IPS-20b (cell line): ENCODE measurements at regions not wholly inside any gene's neighbourhood (a gene's known extent, or its start where the extent isn't known, plus 50 kb on each side); places are given as distances from the start of the nearest gene placed in this dataset.
"Not testable (repeated sequence)": the region's sequence is repeated elsewhere in the genome, so short reads cannot be mapped to it uniquely, and the experiment has no call there.

Experiments used
- H3K27ac ChIP-seq: one replicate; pipeline ENCODE4 v1.5.1; 2013; ENCODE audit warnings: low read length
- H3K27me3 ChIP-seq: 2 replicates; pipeline ENCODE4 v1.6.1; 2013; ENCODE audit warnings: mild to moderate bottlenecking, low read length, inconsistent platforms; ENCODE audit not compliant: insufficient read depth
- H3K36me3 ChIP-seq: 2 replicates; pipeline ENCODE4 v1.6.1; 2013; ENCODE audit warnings: low read depth, mild to moderate bottlenecking, inconsistent platforms, low read length, moderate library complexity; ENCODE audit not compliant: insufficient read depth
- H3K4me1 ChIP-seq: 2 replicates; pipeline ENCODE4 v1.6.1; 2013; ENCODE audit warnings: mild to moderate bottlenecking, control low read depth, inconsistent platforms, low read length, moderate library complexity; ENCODE audit not compliant: insufficient read depth
- H3K4me3 ChIP-seq: 2 replicates; pipeline ENCODE4 v1.5.1; 2013; ENCODE audit warnings: mild to moderate bottlenecking, low read length, inconsistent platforms
- H3K9ac ChIP-seq: 2 replicates; pipeline ENCODE4 v1.6.1; 2013; ENCODE audit warnings: low read depth, mild to moderate bottlenecking, inconsistent platforms, low read length, moderate library complexity
- H3K9me3 ChIP-seq: 2 replicates; pipeline ENCODE4 v1.6.1; 2013; ENCODE audit warnings: mild to moderate bottlenecking, low read depth, low read length, inconsistent platforms; ENCODE audit not compliant: insufficient read depth

DNA sequence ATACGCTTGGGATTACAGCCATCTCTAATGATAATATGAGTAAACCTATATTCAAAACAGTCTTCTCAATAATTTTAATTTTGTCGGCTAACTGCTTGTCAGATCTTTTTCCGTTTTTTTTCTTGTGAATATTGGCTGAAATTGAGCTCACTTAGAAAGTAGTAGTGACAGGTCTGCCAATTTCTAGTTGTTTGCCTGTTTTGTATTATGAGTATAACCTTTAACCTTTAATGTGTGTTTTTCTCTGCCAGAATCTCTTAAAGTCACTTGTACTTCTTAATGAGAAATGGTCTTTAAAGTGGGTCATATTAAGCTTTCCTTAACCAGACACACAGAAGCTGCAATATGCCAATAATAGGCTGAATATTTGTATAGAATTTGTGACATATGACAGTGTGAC is 511.0 kb downstream of the CSNK1G3 start:
- H3K9ac ChIP-seq, result no peak overlapping the region
- no peaks in the 10 kb centered on the region for H3K27me3 ChIP-seq
- H3K4me3 ChIP-seq, result no peak overlapping the region
- H3K9me3 ChIP-seq, result 0 out of 2 replicates have a peak, but pooled peaks cover 11% of the 10 kb centered on the region
- no peaks in the 10 kb centered on the region for H3K36me3 ChIP-seq
- peaks cover 12% of the 10 kb centered on the region; the same call in 1 of the 2 replicates for H3K4me1 ChIP-seq
- H3K27ac ChIP-seq, result no peak overlapping the region

DNA sequence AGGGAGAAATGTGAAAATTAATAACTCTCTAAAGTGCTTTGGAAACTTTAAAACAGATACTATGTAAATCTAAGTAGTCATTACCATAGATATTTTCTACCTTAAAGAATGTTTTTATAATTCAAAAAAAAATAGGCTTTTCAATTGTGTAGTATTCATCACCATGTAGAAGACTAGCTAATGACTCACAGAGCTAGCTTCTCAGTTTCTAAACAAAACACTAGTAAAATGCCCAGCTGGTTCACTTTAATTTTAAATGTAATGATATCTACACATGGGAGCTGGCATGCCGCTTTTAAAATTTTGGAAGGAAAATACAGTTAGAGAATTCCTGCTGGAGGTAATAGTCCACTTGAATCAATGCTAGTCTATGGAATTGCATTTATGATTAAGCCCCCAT is 509.8 kb downstream of the CSNK1G3 start:
- H3K9me3 ChIP-seq, result 0 out of 2 replicates have a peak, but pooled peaks cover 11% of the 10 kb centered on the region
- no peak overlapping the region for H3K9ac ChIP-seq
- no peaks in the 10 kb centered on the region for H3K36me3 ChIP-seq
- peaks cover 12% of the 10 kb centered on the region; the same call in 1 of the 2 replicates for H3K4me1 ChIP-seq
- H3K27me3 ChIP-seq, result no peaks in the 10 kb centered on the region
- no peak overlapping the region for H3K4me3 ChIP-seq
- no peak overlapping the region for H3K27ac ChIP-seq

DNA sequence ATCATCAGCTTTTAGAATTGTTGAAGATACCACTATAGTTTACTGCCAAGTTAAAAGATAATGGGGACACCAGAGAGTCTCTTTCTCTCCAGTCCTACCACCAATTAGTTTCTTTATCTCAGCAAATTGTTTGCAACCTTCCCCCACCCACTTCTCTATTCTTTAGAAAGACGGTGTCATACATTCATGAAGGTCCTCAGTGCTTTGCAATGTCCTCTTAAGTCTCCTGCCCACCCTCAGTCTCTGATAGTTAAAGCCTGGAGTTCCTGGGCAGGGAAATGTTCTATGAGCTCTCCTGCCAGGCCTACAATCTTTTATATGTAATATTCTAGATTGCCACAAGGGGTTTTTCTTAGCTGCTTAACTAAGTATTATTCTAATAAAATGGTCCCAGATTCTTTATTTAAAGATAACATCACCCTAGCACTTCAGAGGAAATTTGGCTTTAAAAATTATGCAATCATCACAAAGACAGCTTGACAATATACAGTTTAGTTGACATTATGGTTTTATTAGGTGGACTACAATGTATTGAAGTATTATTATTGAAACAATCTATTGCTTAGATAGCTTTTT is 509.2 kb downstream of the CSNK1G3 start:
- Histone ChIP-seq H3K9ac (no peak overlapping the region), H3K36me3 (no peaks in the 10 kb centered on the region), H3K27ac (no peak overlapping the region), H3K4me1 (peaks cover 12% of the 10 kb centered on the region; the same call in 1 of the 2 replicates), H3K4me3 (no peak overlapping the region), H3K9me3 (0 out of 2 replicates have a peak, but pooled peaks cover 11% of the 10 kb centered on the region), H3K27me3 (no peaks in the 10 kb centered on the region)

DNA sequence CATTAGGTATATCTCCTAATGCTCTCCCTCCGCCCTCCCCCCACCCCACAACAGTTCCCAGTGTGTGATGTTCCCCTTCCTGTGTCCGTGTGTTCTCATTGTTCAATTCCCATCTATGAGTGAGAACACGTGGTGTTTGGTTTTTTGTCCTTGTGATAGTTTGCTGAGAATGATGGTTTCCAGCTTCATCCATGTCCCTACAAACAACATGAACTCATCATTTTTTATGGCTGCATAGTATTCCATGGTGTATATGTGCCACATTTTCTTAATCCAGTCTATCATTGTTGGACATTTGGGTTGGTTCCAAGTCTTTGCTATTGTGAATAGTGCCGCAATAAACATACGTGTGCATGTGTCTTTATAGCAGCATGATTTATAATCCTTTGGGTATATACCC is 505.3 kb downstream of the CSNK1G3 start:
- not testable (repeated sequence) for H3K36me3 ChIP-seq, H3K4me1 ChIP-seq, H3K4me3 ChIP-seq, H3K27me3 ChIP-seq, H3K9ac ChIP-seq, H3K27ac ChIP-seq
- 0 out of 2 replicates have a peak, but pooled peaks cover 11% of the 10 kb centered on the region for H3K9me3 ChIP-seq

DNA sequence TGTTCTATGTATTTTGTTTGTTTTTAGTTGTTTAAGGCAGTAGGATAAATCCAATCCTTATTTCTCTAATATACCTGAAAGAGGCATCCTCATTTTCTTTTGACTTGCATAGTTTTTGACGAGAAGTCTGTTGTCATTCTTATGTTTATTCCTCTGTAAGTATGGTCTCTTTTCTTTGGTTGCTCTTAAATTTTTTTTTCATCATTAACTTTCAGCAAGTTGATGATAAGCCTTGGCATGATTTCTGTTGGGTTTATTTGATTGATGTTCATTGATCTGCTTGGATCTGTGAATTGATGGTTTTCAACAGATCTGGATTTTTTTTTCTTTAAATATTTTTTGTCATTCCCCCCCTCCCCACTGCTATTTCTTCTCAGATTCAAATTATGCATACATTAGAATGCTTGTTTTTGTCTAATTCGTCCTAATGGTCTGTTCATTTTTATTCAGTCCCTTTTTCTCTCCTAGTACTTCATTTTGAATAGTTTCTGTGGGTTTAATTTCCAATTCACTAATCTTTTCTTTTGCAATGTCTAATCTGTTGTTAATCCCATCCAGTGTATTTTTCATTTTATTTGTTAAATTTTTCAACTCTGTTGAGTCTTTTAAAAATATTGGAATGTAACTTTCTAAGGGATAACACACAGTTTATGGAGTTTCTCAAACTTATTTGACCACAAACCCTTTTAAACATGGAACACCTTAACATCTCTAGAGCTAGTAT is 495.9 kb downstream of the CSNK1G3 start:
- H3K4me1 ChIP-seq, result no peaks in the 10 kb centered on the region
- no peaks in the 10 kb centered on the region for H3K36me3 ChIP-seq
- no peak overlapping the region for H3K9ac ChIP-seq
- no peaks in the 10 kb centered on the region for H3K27me3 ChIP-seq
- no peak overlapping the region; the same call in 1 of the 2 replicates for H3K4me3 ChIP-seq
- no peak overlapping the region for H3K27ac ChIP-seq
- peaks cover 25% of the 10 kb centered on the region for H3K9me3 ChIP-seq

DNA sequence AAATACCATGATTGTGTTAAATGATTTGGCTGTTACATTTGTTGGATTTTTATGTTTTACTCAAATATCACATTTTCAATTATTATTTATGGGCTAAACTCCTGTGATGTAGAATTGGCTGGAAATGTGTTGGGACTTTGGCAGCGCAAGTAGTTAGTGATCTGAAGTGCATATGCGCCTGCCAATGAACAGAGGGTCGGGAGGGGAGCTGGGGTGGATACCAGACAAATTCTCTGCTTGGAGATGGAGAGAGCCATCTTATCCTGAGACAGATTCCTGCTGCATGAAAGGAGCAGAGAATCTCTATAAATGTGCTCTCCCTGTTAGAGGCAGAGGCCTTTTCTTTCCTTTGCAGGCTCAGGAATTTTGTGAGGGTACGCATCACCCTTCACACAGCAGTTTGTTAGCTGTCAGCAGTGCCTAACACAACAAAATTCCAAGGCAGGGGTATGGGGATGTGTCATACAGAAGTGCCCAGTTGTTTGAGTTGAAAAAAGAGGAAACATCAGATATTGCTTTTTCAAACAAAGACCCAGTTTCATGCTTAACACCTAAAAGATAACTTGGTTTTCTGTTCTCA is 489.1 kb downstream of the CSNK1G3 start:
- Histone ChIP-seq H3K27ac (no peak overlapping the region), H3K9ac (no peak overlapping the region), H3K36me3 (no peaks in the 10 kb centered on the region), H3K4me3 (no peak overlapping the region), H3K4me1 (no peaks in the 10 kb centered on the region), H3K9me3 (0 out of 2 replicates have a peak, but pooled peaks cover under 1% of the 10 kb centered on the region), H3K27me3 (no peaks in the 10 kb centered on the region)

DNA sequence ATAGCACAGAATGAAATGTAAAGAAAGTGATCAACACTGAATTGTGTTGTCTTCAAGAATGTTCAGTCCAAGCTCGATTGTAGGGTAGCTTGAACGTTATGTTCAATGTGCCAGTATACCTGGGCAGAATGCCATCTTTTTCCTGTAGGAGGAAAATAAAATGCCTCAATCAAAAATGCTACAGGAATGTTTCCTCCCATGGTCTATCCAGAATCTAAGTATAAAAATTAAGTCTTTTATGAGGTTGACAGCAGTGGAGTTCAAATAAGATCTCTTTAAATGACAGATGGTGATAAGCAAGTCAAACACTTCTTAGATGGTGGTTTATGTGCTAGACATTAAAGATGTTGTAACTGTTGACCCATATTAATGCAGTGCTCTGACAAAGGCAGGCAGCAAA is 488.6 kb downstream of the CSNK1G3 start:
- Histone ChIP-seq H3K9me3 (no peaks in the 10 kb centered on the region), H3K4me1 (no peaks in the 10 kb centered on the region), H3K4me3 (no peak overlapping the region), H3K9ac (no peak overlapping the region), H3K27me3 (no peaks in the 10 kb centered on the region), H3K36me3 (no peaks in the 10 kb centered on the region), H3K27ac (no peak overlapping the region)

DNA sequence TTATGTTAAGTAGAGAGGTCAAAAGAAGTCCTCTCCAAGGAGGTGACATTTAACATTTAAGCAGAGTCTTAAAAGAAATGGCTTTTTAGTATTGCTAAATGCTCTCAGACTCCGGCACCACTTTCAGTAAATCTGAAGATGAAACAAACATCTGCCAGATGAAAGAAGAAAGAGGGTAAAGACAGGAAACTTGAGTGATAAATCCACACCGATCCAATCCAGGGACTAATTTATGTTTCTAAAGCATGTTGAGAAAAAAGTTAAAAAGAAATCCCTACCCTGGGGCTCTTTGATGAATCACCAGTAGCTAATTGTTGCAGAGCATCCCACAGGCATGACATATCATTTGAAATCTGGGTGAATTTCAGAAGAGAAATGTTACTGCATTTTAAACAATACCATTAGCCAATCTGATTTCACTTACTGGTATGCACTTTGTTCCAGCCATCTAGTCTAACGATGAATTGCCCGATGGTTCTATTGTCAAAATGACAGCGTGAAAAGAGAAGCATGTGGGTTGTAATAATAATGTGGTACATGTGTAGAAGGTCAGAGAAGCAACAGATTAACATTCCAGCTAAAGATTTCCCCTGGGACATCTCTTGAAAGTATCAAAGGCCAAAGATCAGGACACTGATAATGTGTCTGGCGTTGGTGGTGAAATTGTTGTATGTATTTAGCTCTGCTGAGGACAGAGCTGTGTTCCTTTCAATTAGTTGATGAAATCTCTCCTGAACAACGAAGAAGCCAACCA is 485.7 kb downstream of the CSNK1G3 start:
- Histone ChIP-seq H3K9ac (no peak overlapping the region), H3K9me3 (no peaks in the 10 kb centered on the region), H3K27ac (no peak overlapping the region), H3K4me1 (peaks cover under 1% of the 10 kb centered on the region; the same call in 1 of the 2 replicates), H3K4me3 (no peak overlapping the region), H3K36me3 (no peaks in the 10 kb centered on the region), H3K27me3 (no peaks in the 10 kb centered on the region)

DNA sequence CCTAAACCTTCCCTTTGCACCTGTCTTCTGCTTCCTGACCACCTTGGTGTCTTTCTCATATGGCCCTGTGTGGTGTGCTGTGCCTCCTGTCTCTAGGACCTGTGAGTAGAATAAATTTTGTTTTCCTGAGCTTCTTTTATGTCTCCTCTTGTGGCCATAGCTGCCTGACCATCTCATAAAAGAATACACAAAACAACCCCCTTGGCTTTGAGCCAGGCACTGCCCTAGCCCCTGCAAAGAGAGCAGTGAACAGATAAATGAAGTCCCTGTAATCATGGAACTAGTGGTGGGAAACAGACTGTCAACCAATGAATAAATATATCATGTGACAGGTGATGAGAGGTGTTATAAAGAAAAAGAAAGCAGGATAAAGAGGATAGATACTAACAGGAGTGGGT is 485.1 kb downstream of the CSNK1G3 start:
- no peak overlapping the region for H3K27ac ChIP-seq
- no peaks in the 10 kb centered on the region for H3K36me3 ChIP-seq
- H3K27me3 ChIP-seq, result no peaks in the 10 kb centered on the region
- no peak overlapping the region for H3K9ac ChIP-seq
- no peak overlapping the region for H3K4me3 ChIP-seq
- peaks cover 4% of the 10 kb centered on the region; the same call in 1 of the 2 replicates for H3K4me1 ChIP-seq
- no peaks in the 10 kb centered on the region for H3K9me3 ChIP-seq

DNA sequence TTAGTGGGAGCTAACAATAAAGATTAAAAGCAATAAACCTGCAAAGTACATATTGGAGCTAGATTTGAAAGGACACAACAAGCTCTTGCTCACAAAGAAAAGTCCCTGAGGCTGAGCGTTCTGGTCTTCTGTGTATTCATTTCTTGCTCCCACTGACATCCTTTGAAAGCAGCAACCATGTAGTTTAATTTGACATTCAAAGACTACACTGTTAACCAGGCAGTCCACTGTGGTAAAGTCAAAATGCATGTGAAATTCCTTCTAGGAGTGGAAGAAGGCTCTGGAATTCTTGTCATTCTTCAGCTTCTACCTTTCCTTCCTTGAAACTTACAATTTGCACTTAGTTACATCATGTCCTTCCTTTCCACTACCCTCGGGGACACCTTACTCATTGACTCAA is 480.7 kb downstream of the CSNK1G3 start:
- no peak overlapping the region for H3K9ac ChIP-seq
- H3K27ac ChIP-seq, result no peak overlapping the region
- no peak overlapping the region for H3K4me3 ChIP-seq
- H3K4me1 ChIP-seq, result peaks cover 4% of the 10 kb centered on the region; the same call in 1 of the 2 replicates
- H3K9me3 ChIP-seq, result no peaks in the 10 kb centered on the region
- no peaks in the 10 kb centered on the region for H3K27me3 ChIP-seq
- H3K36me3 ChIP-seq, result no peaks in the 10 kb centered on the region

DNA sequence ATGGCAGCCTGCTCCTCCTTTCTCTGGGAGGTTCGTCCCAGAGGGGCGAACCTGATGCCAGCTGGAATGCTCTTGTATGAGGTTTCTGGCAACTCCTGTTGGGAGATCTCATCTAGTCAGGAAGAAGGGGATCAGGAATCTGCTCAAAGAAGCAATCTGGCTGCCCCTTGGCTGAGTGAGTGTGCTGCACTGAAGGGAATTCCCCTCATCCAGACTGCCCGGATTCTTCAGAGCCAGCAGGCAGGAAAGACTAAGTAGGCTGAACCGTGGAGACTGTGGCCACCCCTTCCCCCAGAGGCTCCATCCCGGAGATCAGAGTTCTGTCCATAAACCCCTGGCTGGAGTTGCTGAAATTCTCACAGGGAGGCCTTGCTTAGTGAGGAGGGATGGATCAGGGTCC is 476.0 kb downstream of the CSNK1G3 start:
- H3K27ac ChIP-seq, result no peak overlapping the region
- H3K9me3 ChIP-seq, result no peaks in the 10 kb centered on the region
- H3K4me3 ChIP-seq, result no peak overlapping the region
- H3K27me3 ChIP-seq, result no peaks in the 10 kb centered on the region
- H3K4me1 ChIP-seq, result peaks cover 4% of the 10 kb centered on the region; the same call in 1 of the 2 replicates
- H3K9ac ChIP-seq, result no peak overlapping the region
- no peaks in the 10 kb centered on the region for H3K36me3 ChIP-seq
